Effector CD8-positive, alpha-beta T cell (primary cell): ENCODE measurements at regions not wholly inside any gene's neighbourhood (a gene's known extent, or its start where the extent isn't known, plus 50 kb on each side); places are given as distances from the start of the nearest gene placed in this dataset.
"Not testable (repeated sequence)": the region's sequence is repeated elsewhere in the genome, so short reads cannot be mapped to it uniquely, and the experiment has no call there.

Experiments
- DNase-seq: peaks from one replicate; lab custom pipeline; 2025; lab: John Stamatoyannopoulos, UW

DNA sequence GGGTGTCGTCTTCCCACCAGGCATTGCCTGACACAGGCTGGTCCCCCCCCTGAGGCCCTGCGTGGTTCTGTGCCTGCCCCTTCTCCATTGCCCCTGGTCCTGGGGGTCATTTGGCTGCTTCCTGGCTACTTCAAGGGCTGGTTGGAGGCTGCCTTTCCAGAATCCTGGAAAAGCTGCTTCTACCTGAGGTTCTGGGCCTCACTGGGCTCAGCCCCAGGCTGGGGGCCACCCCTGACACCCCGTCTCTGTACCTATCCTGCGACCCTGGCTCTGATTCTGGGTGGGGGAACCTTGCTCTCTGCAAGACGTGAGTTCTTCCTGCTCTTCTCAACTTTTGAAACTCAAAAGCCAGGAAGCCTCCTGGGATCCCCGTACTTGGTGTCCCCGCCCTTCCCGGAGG, 149.3 kb upstream of the PTPN1 start:
- no peak for DNase-seq

DNA sequence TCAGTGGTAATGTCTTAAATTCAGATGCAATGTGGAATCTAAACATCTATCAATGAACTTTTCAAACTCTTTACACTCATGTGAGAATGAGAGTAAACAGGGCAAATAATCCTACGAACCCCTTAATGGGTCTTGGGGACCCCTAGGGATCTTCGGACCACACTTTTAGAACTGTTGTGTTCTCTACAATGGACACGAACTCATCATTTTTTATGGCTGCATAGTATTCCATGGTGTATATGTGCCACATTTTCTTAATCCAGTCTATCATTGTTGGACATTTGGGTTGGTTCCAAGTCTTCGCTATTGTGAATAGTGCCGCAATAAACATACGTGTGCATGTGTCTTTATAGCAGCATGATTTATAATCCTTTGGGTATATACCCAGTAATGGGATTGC, 148.0 kb upstream of the PTPN1 start:
- DNase-seq: not testable (repeated sequence)

DNA sequence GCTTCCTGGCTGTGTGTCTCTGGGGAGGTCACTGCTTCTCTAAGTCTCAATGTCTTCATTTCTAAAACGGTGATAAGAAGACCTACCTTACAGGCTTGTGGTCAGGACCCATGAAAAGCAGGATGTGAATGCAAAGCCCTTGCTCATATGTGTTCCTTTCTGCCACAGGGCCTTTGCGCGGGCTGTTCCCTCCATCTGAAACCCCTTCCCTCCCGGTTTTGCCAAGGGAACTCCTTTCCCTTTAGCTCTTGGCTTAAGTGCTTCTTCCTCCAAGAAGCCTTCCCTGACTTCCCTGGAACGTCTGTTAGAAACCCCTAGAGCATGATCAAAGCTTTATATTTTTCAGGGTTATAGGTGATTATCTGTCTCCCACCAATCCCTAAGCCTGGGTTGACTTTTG, 147.2 kb upstream of the PTPN1 start:
- no peak for DNase-seq

DNA sequence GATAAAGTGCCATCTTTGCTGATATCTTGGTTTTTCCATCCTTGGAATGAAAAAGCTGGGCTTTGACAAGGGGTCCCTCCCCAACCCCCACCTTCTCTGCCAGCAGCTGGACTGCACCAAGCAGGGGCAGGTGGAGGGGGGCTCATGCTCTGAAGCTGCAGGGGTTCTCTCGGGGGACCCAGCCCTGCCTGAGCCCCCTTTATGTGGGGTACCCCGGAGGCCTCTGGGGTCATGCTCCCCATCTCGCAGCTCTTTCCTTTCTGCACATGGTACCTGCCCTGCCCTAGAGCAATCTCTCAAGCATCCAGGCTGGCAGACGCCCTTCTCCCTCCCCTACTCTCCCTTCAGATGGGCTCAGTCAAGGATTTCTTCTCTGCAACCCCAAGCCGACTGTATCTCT, 146.7 kb upstream of the PTPN1 start:
- no peak for DNase-seq

DNA sequence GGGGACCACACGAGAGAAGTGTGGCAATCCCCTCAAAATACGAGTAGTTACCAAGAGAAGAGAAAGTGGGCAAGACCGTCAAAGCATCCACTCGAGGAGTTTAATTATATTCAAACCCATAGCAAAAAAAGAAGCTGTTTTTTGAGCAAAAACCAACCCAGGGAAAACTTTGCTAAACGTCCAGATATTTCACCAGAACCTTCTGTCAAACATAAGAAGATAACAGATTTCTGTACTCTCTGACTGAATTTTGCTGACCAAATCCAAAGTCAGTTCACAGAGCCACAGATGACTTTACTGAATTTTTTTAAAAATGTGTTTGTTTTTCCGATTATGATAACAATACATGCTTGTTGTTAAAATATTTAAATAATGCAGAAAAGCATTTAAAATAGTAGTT, 145.6 kb upstream of the PTPN1 start:
- DNase-seq: no peak

DNA sequence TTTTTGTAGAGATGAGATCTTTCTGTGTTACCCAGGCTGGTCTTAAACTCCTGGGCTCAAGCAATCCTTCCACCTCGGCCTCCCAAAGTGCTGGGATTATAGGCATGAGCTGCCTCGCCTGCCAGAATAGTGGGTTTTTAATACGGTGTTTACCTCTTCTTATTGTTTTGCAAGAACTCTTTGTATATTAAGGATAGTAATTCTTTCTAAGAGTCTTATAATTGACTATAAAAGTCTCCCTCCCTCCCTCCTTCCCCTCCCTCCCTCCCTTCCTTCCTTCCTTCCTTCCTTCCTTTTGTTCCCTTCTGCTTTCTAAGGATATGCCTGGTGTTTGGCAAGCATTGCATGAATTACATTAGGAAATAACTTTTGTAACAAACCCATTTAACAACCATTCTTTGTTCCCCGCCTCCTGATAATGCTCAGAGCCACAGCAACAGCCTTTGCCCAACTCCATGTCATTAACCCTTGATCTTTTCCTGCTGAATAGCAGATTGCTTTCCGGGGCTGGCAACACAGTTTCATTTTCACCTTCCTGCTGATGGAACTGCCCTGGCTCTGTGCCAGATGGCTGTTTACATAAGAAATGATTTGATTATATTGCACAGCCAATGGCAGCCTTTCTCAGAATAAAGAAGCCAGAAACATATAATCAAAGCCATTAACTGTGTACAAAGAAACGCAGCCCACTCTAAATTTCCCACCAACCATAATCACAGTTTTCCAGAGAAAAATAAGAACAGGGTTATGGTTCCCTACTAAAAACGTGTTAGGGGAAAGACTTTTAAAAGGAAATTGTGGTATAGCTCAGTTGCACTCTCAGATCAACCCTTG, 143.7 kb upstream of the PTPN1 start:
- no peak for DNase-seq

DNA sequence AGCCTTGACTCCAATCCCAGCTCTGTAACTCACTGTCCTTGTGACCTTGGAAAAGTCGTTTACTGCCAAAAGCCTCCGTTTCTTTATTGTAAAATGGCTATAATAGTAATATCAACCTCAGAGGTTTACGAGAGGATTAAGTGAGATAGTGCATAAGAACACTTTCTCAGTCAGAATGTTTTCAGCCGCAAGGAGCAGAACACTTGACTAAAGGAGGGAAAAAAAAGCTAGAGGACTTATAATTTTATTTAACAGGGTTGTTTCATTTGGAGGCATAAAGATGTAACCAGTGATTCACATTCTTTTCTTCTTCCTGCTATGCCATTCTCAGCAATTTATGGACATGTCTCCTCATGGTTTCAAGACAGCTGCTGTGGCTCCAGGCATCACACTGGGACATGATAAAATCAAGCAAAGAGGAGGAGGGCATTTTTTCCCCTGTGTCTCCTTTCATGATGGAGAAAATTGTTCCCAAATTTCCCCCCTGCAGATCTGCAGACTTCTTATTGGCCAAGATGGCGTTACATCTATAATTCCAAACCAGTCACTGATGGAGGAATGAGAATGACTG, 143.0 kb upstream of the PTPN1 start:
- DNase-seq: no peak

DNA sequence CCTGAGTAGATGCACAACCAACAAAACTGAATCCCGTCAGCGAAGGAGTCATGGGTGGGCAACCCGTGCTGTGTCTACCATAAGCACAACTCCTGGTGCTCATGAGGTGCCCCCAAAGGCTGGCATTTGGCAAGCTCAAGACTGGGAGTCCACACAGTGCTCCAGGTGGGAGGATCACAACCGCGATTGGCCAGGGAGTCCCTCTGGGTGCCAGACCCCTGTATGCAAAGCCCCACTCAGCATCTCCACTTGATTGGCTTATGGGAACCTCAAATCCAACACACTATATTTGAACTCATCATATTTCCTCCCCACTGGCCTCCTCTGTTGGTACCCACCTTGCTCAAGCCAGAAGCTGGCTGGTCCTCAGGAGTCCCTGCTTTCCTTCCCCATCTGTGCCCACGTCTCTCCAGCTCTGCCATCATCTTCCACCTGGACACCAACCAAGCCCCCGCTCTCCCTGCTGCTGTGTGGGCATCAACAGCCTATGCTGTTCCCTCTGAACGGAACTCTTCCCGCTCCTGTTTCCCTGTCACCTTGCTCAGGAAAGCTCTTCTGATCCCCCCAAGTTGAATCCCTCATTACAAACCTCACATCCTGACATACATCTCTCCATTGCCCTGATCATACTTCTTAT, 142.3 kb upstream of the PTPN1 start:
- DNase-seq: no peak

DNA sequence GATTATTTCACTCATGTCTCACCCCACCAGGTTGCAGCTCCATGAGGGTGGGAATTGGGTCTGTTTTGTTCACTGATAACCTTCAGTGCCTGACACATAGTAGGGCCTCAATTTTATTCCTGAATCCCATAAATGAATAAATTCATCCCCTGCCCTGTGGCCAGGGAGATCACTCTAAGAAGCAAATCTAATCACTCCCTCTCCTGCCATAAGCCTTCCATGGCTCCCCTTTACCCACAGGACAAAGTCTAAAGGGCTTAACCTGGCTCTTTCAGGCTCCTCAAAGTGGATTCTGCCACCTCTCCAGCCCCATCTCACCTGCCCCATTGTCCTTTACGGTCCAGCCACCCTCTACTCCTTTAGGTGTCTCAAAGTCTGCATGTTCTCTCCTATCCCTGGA, 141.8 kb upstream of the PTPN1 start:
- no peak for DNase-seq

DNA sequence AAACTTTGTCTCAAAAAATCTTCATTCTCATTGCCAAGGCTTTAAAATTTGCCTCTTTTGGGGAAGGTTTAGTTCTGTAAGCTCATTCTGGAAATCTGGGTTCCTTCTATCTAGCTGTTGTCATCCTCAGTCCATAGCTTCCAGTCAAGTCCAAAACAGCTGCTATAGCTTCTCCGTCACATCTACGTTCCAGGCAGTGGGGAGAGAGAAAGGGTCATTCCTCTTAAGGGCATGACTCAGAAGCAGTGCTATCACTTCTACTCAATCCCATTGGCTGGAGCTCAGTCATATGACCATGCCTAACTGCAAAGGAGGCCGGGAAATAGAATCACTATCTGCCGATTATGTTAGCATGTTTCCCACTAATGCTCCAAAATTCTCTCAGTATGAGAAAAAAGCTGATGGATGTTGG, 141.4 kb upstream of the PTPN1 start:
- no peak for DNase-seq

DNA sequence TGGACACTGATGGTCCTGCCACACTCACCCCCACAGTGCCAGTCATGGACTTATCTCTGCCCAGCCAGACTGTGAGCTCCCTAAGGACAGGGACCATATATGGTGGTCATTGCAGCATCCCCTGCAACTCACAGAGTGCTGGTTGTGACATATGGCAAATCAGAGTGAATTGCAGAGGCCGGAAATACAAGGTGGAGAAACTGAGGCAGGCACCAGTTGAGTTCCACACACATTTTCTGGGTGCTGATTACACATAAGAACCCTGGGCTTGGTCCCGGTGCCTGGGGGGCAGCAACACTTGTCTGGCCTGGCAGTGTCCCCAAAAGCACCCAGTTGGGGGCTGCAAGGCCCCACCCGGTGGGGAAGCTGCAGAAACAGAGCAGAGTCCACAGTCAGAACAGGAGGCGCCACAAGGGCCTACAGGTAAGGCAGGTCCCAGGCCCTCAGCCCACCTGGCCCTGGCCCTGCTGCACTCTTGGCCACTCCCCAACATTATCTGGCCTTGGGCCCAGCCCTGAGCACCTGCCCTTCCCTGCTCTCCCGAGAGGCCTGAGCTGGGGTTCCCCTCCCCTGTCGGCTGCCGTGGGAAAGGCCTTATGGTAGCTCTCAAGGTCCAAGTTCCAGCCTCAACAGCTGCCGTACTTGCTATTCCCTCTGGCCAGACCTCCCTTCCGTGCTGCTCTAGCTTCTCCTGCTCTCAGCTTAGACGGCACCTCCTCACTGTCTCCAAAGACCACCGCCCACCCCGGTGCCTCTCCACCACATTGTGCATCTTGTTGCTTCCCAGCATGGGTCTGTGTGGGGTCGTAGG, 140.8 kb upstream of the PTPN1 start:
- DNase-seq: no peak

DNA sequence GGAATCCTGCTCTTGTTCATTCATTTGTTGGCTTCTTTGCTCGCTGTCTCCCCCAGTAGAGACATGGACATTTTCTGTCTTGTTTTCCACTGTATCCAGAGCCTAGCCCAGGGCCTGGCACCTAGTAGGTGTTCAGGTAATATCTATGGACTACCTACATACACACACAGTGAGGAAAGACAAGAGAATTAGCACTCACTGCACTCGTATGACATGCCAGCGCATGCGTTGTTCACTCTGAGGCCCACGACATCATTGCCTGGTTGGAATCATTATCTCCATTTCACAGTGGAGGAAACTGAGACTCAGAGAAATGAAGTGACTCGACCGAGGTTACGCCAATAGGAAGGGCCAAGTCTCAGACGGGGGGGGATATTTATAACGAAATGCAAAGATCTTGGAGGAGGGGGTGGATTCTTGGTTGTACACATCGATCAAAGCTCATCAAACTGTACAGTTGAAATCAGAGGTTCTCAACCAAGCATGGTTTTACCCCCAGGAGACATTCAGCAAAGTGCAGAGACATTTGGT, 140.1 kb upstream of the PTPN1 start:
- DNase-seq: no peak

DNA sequence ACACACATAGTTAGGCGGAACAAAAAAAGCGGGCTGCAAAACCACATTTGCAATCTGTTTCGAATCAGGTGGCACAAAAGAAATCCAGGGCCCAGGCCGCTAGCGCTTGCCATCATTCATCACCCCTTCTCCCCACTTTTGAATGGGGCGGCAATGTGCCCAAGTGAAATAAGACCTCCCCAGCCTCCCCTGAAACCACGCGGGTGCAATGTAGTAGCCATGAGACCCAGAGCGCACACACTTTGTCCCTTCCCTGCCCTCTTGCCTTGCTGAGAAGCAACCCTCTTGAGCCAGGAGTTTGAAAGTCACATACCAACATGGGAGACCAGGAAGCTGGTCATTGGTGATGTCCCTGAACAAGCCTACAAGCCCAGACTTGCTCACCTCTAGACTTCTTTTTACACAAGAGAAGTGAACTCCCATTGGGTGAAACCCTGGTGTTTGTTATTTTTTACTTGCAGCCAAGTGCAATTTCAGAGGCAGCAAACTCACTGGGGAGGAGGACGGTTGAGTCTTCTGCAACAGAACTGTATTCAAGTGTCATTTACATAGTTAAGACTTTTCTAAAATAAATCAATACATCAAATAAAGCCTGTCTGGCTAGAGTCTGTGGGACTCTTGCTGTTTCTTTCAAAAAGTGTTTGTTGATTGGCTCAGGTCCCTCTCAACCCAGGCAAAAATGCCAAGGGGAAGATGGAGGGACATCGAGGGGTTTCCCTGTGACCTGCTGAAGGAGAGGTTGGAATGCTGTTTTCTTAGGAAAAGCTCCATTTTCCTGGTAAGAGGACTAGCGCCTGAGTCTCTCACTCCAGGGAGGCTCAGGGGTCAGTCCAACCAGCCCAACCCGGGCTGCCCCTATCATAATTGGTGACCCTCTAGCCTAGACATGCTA, 138.1 kb upstream of the PTPN1 start:
- DNase-seq: no peak

DNA sequence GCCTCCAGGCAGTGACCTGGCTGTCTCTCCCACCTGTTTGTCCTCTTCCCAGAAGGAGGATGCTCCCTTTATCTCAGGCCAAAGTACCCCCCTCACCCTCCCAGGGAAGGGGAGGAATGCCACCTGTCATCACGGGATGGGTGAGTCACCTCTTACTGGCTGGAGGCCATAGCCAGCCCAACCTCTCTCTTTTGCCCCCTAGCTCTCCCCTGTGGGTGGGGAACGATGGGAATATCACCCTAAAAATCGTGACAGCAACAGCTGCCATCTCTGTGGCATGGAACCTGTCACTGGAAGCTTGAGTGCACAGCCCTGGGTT, 137.5 kb upstream of the PTPN1 start:
- no peak for DNase-seq

DNA sequence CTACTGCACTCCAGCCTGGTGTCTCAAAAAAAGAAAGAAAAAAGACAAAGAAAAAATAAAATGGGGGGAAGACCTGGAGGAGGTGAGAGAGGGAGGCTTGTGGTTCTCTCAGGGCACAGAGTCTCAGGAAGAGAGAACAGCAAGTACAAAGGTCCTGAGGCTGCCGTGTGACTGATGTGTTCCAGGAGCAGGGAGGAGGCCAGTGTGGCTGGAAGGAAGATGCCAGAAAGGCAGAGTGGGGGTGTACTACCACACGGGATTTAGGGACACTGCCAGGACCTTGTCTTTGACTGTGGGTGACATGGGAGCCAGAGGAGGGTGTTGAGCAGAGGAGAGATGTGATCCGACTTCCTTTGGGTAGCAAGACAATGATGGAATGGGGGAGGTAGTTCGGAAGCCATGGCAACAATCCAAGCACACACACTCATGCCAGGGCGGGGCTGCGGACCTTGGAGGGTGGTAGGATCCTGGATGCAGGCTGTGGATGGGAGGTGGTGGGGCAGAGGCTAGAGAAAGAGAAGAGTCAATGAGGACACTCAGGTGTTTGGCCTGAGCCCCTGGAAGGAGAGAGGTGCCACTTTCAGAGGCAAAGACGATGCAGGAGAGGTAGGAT, 136.4 kb upstream of the PTPN1 start:
- DNase-seq: no peak

DNA sequence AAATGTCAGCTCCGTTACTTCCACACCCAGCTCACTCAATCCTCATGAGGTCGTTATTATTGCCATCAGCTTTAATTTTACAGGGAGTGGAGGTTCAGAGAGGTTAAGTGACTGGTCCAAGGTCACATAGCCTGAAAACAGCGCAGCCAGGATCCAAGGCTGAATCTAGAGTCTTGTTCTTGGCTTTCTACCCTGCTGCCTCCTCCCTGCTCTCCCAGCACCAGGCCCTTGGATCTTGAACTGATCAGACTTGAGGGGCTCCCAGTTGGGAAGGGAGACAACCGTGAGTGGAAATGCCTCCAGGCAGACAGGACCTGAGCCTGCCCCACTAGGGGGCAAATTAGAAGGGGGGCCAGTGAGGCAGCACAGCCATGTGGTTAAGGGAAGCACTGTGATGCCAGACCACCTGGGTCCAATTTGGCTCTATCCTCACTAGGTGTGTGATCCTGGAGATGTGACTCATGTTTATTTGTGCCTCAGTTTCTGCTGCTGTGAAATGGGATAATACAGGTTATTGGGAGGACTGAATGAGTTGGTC, 135.6 kb upstream of the PTPN1 start:
- DNase-seq: no peak

DNA sequence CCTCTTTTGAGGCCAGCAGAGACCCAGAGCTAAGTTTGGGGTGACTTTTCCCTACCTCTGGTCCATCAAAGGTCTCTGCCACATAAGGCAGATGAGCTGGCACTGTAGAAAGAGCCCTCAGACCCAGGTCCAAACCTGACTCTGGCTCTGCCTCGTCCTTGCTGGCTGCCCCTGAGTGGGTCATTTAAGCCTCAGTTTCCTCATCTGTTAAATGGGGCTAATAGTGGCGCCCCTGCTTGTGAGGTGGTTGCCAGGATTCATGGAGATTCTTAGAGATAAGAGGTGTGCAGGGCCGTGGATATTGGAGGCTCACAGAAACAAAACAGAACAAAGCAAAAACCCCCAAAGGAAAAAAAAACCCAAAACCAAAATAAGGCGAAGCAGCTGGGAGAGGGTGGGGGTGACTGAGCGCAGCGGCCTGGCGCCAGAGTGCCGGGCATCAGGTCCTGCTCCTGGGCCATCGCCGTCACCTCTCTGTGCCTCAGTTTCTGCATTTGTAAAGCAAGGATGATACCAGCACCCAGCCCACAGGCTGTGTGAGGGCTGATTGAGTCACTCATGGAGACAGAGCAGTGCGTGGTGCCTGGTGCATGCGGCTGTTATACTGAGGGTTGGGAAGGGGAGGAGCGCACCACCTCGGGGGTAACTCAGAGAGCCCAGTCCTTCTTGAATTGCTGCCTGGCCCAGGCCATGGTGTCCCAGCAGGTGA, 133.8 kb upstream of the PTPN1 start:
- DNase-seq: no peak

DNA sequence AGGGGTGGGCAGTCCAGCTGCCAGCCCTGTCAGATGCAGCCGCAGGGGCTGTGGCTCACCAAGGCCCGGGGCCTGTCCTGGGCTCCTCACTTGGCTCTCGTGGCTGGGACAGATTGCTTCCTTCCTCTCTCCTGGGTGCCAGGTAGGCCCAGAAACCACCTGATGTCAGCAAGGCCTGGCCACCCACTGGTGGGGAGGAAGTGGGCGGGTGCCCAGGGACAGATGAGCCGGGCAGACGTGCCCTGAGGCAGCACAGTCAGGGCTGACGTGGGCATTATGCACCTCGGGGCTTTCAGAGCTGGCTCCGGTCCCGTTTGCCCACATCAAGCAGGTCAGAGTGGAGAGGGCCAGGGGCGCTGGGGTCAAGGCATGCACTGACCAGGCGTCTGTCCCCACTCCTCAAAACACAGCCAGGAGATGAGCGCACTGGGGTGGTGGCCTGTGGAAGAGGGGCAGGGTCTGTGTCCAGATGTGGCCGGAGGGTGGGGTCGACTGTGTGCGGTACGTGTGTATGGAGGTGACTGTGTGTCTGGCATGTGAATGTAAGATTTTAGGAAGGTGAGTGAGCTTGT, 133.2 kb upstream of the PTPN1 start:
- no peak for DNase-seq

DNA sequence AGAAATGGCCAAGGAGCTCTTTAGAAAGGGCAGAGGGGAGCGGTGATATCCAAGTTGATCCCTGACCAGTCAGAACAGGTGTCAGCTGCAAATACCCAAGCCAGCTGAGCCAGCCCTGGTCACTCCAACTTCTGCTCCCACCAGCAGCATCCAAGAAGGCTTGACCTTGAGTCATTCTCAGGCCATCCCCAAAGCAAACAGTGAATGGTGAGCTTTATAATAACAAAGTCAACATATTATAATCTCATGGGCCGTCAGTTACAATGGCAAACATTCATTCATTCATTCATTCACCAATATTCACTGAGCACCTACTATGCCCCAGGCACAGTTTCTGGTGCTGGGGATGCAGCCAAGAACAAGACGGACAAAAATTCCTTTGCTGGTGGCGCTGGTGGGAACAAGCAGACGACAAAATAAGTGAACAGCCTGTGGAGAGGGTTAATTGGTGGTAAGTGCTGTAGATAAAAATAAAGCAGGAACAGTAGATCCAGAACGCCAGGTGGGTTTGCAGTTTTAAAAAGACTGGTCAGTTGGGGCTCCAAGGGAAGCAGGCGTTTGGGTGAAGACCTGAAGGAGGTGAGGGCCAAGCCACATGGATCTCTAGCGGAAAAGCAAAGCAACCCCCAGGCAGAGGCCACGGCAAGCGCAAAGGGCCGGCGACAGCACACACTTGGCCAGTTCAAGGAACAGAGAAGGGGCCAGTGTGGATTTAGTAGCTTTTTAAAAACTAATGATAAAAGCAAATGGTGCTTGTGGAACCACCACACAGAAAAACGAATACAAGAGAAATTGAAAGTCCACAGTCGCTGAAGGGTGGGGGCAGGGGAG, 131.8 kb upstream of the PTPN1 start:
- DNase-seq: no peak
